Cardiac fibroblast (primary cell): ENCODE measurements at regions not wholly inside any gene's neighbourhood (a gene's known extent, or its start where the extent isn't known, plus 50 kb on each side); places are given as distances from the start of the nearest gene placed in this dataset.
"Not testable (repeated sequence)": the region's sequence is repeated elsewhere in the genome, so short reads cannot be mapped to it uniquely, and the experiment has no call there.

Source experiments
- DNase-seq, 2 donors: peaks; one replicate each; pipeline versions ENCODE4 v3.0.0 to v3.0.0-alpha.2; 2010; ENCODE audit warnings: low read depth in 2 of 2
- H3K4me3 ChIP-seq, 2 donors: replicated peaks in 1 of 2; 1 replicate in 1 of 2; 2 replicates in 1 of 2; pipeline ENCODE4 v1.5.1; 2011; ENCODE audit warnings: low read depth in 2 of 2, low read length in 2 of 2, mild to moderate bottlenecking in 2 of 2, moderate library complexity in 1 of 2
- TF ChIP-seq, protein P1 (sequence below): IDR thresholded peaks from one replicate; pipeline ENCODE4 v1.5.1; 2011; ENCODE audit warnings: low read depth, mild to moderate bottlenecking, low read length, inconsistent platforms

DNA sequence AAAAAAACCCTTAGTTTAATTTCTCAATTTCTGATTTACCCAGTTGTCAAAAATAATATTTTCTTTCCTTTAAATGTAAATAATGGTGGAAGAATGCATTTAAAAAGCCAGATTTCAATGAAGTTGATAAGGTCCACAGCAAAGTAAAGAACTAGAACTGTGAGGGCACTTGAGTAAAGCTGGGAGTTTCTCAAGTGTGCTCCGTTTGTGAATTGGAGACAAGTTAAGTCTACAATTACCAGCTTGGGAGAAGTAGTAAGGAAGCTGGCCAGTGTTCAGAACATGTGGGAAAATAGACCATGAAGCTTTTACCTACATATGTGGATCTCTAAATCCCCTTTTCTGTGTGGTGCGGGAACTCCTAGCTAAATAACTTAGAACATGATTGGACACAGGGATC is 239.4 kb downstream of the OXSM start:
- no peak overlapping the region for H3K4me3 ChIP-seq
- DNase-seq: no peak

DNA sequence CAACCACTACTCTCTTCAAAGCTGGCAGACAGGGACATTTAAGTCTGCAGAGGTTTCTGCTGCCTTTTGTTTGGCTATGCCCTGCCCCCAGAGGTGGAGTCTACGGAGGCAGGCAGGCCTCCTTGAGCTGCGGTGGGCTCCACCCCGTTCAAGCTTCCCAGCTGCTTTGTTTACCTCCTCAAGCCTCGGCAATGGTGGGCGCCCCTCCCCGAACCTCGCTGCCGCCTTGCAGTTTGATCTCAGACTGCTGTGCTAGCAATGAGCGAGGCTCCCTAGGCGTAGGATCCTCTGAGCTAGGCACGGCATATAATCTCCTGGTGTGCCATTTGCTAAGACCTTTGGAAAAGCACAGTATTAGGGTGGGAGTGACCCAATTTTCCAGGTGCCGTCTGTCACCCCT is 252.2 kb downstream of the OXSM start:
- DNase-seq, H3K4me3 ChIP-seq: not testable (repeated sequence)

More for the DNA sequence above, 239.4 kb downstream of the OXSM start:
- TF ChIP-seq, protein P1, sequence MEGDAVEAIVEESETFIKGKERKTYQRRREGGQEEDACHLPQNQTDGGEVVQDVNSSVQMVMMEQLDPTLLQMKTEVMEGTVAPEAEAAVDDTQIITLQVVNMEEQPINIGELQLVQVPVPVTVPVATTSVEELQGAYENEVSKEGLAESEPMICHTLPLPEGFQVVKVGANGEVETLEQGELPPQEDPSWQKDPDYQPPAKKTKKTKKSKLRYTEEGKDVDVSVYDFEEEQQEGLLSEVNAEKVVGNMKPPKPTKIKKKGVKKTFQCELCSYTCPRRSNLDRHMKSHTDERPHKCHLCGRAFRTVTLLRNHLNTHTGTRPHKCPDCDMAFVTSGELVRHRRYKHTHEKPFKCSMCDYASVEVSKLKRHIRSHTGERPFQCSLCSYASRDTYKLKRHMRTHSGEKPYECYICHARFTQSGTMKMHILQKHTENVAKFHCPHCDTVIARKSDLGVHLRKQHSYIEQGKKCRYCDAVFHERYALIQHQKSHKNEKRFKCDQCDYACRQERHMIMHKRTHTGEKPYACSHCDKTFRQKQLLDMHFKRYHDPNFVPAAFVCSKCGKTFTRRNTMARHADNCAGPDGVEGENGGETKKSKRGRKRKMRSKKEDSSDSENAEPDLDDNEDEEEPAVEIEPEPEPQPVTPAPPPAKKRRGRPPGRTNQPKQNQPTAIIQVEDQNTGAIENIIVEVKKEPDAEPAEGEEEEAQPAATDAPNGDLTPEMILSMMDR: no peak

DNA sequence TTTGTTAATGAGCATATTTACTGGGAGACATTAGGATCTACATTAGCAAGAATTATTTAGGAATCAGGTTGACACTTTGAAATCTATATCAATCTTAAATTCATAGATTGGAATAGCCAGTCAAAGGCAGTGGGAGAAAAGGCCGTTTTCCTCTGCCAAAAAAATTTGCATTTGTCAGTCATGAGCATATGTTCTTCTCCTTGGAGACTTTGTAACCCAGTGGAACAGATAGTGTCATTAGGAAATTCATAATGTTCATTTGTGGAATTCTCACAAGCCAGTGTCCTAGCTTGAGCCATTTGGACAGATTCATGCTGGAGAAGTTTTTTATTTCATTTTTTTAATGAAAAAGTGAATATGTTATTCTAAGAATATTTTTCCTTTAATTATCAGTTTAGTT is 260.1 kb downstream of the OXSM start:
- DNase-seq: no peak
- no peak overlapping the region for H3K4me3 ChIP-seq

GRCh38 chr3:26050776-26051175 is 260.9 kb downstream of the OXSM start:
- H3K4me3 ChIP-seq: no peak overlapping the region
- TF ChIP-seq, protein P1: no peak
- no peak for DNase-seq

More for the DNA sequence above, 260.1 kb downstream of the OXSM start:
- TF ChIP-seq, protein P1: no peak

- no peak overlapping the region for H3K4me3 ChIP-seq
- TF ChIP-seq, protein P1: no peak
- DNase-seq: no peak
Measured at GRCh38 chr3:26058901-26059321, 269.0 kb downstream of the OXSM start.

- no peak overlapping the region for H3K4me3 ChIP-seq
- TF ChIP-seq, protein P1: no peak
- no peak for DNase-seq
Measured at GRCh38 chr3:26061947-26062346, 272.1 kb downstream of the OXSM start.

DNA sequence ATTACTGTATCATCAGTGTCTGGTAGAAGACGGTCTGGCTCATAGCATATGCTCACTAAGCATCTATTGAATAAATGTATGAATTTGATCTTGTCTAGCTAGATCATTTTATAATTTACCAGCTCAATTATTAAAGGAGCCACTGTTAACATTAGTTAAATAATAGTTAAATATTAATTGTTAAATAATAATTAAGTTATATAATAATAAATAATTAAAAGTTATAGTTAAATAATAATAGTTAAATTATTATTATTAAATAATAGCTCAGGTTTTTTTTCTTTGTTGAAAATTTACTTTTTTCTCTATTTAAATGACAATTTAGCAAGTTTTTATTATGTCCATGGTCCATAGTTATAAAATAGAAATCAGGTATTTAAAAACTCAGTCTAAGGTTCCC is 274.4 kb downstream of the OXSM start:
- no peak overlapping the region for H3K4me3 ChIP-seq
- TF ChIP-seq, protein P1: no peak
- no peak for DNase-seq
